Stimulated activated CD8-positive, alpha-beta memory T cell treated with anti-CD3 and anti-CD28 coated beads, Interleukin-7, amount 100 ng/mL, for 48 hours (primary cell): ENCODE measurements at regions not wholly inside any gene's neighbourhood (a gene's known extent, or its start where the extent isn't known, plus 50 kb on each side); places are given as distances from the start of the nearest gene placed in this dataset.

ENCODE experiments used
- DNase-seq, 2 donors: peaks; one replicate each; pipeline ENCODE4 v3.0.0-alpha.2; 2020; ENCODE audit warnings: low read depth in 1 of 2; ENCODE audit errors: extremely low read depth in 1 of 2

- DNase-seq, result no peak
Measured at GRCh38 chr7:33841031-33841430, 64.3 kb upstream of the BMPER start.

GRCh38 chr7:33841705-33842129 lies 63.6 kb upstream of the BMPER start:
- DNase-seq, result no peak

DNA sequence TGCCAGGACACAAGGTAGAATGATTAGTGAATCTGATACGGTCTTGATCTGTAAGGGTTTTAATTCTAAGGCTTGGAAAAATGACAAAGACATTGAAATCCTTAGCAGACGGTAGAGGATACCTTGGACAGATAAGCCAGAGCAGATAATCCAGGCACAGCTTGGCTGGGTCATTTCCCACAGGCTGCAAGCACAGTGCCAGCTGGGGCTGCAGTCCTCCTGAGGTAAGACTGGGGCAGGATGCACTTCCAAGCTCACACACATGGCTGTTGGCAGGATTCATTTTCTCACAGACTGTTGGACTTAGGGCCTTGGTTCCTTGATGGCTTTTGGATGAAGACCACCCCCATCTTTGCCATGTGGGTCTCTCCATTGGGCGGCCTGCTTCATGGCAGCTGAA lies 63.2 kb upstream of the BMPER start:
- no peak for DNase-seq

GRCh38 chr7:33845991-33846509 lies 59.3 kb upstream of the BMPER start:
- no peak for DNase-seq

GRCh38 chr7:33849004-33849403 lies 56.3 kb upstream of the BMPER start:
- DNase-seq, result no peak

- DNase-seq, result no peak
Measured at GRCh38 chr7:33849971-33850559, 55.3 kb upstream of the BMPER start.

- DNase-seq, result no peak
Measured at GRCh38 chr7:33850768-33851167, 54.6 kb upstream of the BMPER start.

GRCh38 chr7:33852838-33853237 lies 52.5 kb upstream of the BMPER start:
- DNase-seq, result no peak

- no peak for DNase-seq
Measured at GRCh38 chr7:33853361-33854062, 51.8 kb upstream of the BMPER start.

DNA sequence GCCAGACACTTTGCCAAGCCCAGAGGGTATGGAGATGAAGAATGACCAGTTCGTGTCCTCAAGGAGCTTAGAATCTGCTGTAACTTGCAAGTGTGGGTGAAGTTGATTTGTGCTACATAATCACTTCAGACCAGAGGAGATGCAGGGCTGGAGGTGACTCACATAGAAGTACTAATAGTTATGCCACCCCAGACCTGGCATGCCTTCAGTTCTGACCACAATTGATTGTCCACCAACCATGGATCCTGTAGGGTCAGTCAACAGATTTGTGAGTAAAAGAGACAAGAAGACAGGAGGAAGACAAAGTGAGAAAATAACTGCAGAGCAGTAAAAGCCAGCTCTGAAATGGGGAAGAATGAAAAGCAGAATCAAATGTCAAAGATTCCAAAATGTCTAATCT lies 51.2 kb upstream of the BMPER start:
- DNase-seq, result no peak

- no peak for DNase-seq
Measured at GRCh38 chr7:33854801-33855350, 50.5 kb upstream of the BMPER start.
